Liver (tissue), 3 donors: ENCODE measurements at regions not wholly inside any gene's neighbourhood (a gene's known extent, or its start where the extent isn't known, plus 50 kb on each side); places are given as distances from the start of the nearest gene placed in this dataset.

Experiments
- ATF3 ChIP-seq: IDR thresholded peaks from 2 replicates; pipeline ENCODE4 v1.6.1; 2016; ENCODE audit warnings: antibody characterized with exemption
- CTCF ChIP-seq: fragments of 150-350 bp; IDR thresholded peaks from 2 replicates; pipeline ENCODE4 v1.5.1; 2017; ENCODE audit warnings: improper control_type of control experiment, low read depth, low read length; ENCODE audit not compliant: missing input control
- EGR1 ChIP-seq, 2 donors: IDR thresholded peaks; 2 replicates each; pipeline ENCODE4 v1.6.1; 2016 to 2018; ENCODE audit warnings: antibody characterized with exemption in 2 of 2, low read depth in 2 of 2
- JUND ChIP-seq, 2 donors: IDR thresholded peaks; 2 replicates each; pipeline ENCODE4 v1.6.1; 2016; ENCODE audit warnings: antibody characterized with exemption in 2 of 2
- MAX ChIP-seq: IDR thresholded peaks from 2 replicates; pipeline ENCODE4 v1.6.1; 2016; ENCODE audit warnings: antibody characterized with exemption
- RAD21 ChIP-seq, 2 donors: IDR thresholded peaks; 2 replicates each; pipeline ENCODE4 v1.6.1; 2016; ENCODE audit warnings: antibody characterized with exemption in 2 of 2, mild to moderate bottlenecking in 2 of 2
- RXRA ChIP-seq, 2 donors: IDR thresholded peaks; 2 replicates each; pipeline ENCODE4 v1.6.1; 2017 to 2018; ENCODE audit warnings: antibody characterized with exemption in 2 of 2, mild to moderate bottlenecking in 1 of 2
- TAF1 ChIP-seq: conservative IDR thresholded peaks from 2 replicates; pipeline ENCODE4 v1.6.1; 2016; ENCODE audit warnings: antibody characterized with exemption, mild to moderate bottlenecking
- YY1 ChIP-seq: IDR thresholded peaks from 2 replicates; pipeline ENCODE4 v1.6.1; 2016; ENCODE audit warnings: antibody characterized with exemption, mild to moderate bottlenecking
- ZBTB33 ChIP-seq: IDR thresholded peaks from 2 replicates; pipeline ENCODE4 v1.6.1; 2016; ENCODE audit warnings: antibody characterized with exemption
- donor health status: healthy.
- donor health status: healthy.

GRCh38 chr2:76211991-76212985 lies 501.6 kb upstream of the GCFC2 start:
- no peak for TF ChIP-seq YY1
- TF ChIP-seq CTCF: no peak
- no peak for TF ChIP-seq MAX
- no peak for TF ChIP-seq RAD21 (IDR thresholded peaks at IDR 0.05)
- TF ChIP-seq ZBTB33: no peak
- no peak for TF ChIP-seq JUND (IDR thresholded peaks at IDR 0.05)
- TF ChIP-seq EGR1 (IDR thresholded peaks at IDR 0.05; ENCODE audit: low read depth in 2 of 2): no peak
- no peak for TF ChIP-seq TAF1
- TF ChIP-seq ATF3: no peak
- TF ChIP-seq RXRA (IDR thresholded peaks at IDR 0.05): no peak
